B cell (primary cell): ENCODE measurements at regions not wholly inside any gene's neighbourhood (a gene's known extent, or its start where the extent isn't known, plus 50 kb on each side); places are given as distances from the start of the nearest gene placed in this dataset.

Experiments
- CTCF ChIP-seq: fragments of 200-600 bp; IDR thresholded peaks from one replicate; pipeline ENCODE4 v1.8.0; 2022; ENCODE audit warnings: antibody characterized with exemption, mild to moderate bottlenecking
- EZH2 ChIP-seq: IDR thresholded peaks from 2 replicates; pipeline ENCODE4 v1.6.1; 2012; ENCODE audit warnings: borderline replicate concordance, low read depth, mild to moderate bottlenecking, moderate library complexity, low read length; ENCODE audit not compliant: insufficient read depth, poor library complexity, severe bottlenecking

GRCh38 chr6:82017288-82017687 is 230.3 kb downstream of the IBTK start:
- no peak for TF ChIP-seq CTCF
- TF ChIP-seq EZH2, result no peak
